ENCODE measurements at regions not wholly inside any gene's neighbourhood (a gene's known extent, or its start where the extent isn't known, plus 50 kb on each side); places are given as distances from the start of the nearest gene placed in this dataset.

GRCh38 chr11:70826541-70827335, 425.6 kb downstream of the SHANK2 start:
- WGBS (ENCODE audit: low lambda C conversion rate, missing lambda C conversion rate): 56% methylated on average over 35 of the region's 35 CpGs
- peaks cover 14% of the 10 kb centered on the region for H3K4me1 ChIP-seq (ENCODE audit: insufficient read depth)
- H3K27ac ChIP-seq: no peak overlapping the region
- DNase-seq (ENCODE audit: low spot score): peak; percentile 21
- no peak for TF ChIP-seq CTCF (IDR thresholded peaks at IDR 0.05; ENCODE audit: poor library complexity)
- no peak for TF ChIP-seq EZH2phosphoT487 (IDR thresholded peaks at IDR 0.05; ENCODE audit: low read depth, severe bottlenecking, unreplicated experiment)
- no peak for TF ChIP-seq EZH2 (IDR thresholded peaks at IDR 0.05; ENCODE audit: borderline replicate concordance)
- no peak overlapping the region for H2AFZ ChIP-seq
- no peak overlapping the region for H3K4me3 ChIP-seq
- H3K9me3 ChIP-seq (ENCODE audit: low read depth): no peaks in the 10 kb centered on the region
- H3K36me3 ChIP-seq (replicated peaks; ENCODE audit: insufficient read depth, low read depth): no peaks in the 10 kb centered on the region
- H4K20me1 ChIP-seq (ENCODE audit: insufficient read depth, poor library complexity, severe bottlenecking): no peaks in the 10 kb centered on the region
- no peaks in the 10 kb centered on the region for H3K9me2 ChIP-seq (replicated peaks; ENCODE audit: insufficient read depth)
- H3K79me2 ChIP-seq: no peaks in the 10 kb centered on the region
- peak overlapping the region; percentile 56 for H3K4me2 ChIP-seq
- H3K27me3 ChIP-seq: no peaks in the 10 kb centered on the region

- no peaks in the 10 kb centered on the region for H3K9me2 ChIP-seq (replicated peaks; ENCODE audit: insufficient read depth)
- no peak overlapping the region for H3K4me2 ChIP-seq
- WGBS (ENCODE audit: low lambda C conversion rate, missing lambda C conversion rate): 95% methylated on average over 20 of the region's 20 CpGs
These were observed 423.7 kb downstream of the SHANK2 start for GRCh38 chr11:70828593-70829082.

GRCh38 chr11:70829134-70829885, 423.1 kb downstream of the SHANK2 start:
- 88% methylated on average over 16 of the region's 18 CpGs for WGBS (ENCODE audit: low lambda C conversion rate, missing lambda C conversion rate)
- no peak overlapping the region for H2AFZ ChIP-seq

More at GRCh38 chr11:70828593-70829082, 423.7 kb downstream of the SHANK2 start:
- TF ChIP-seq EZH2 (IDR thresholded peaks at IDR 0.05; ENCODE audit: borderline replicate concordance) (no peak), CTCF (IDR thresholded peaks at IDR 0.05; ENCODE audit: poor library complexity) (no peak), EZH2phosphoT487 (IDR thresholded peaks at IDR 0.05; ENCODE audit: low read depth, severe bottlenecking, unreplicated experiment) (no peak)
- no peak overlapping the region for H2AFZ ChIP-seq
- H4K20me1 ChIP-seq (ENCODE audit: insufficient read depth, poor library complexity, severe bottlenecking): no peaks in the 10 kb centered on the region
- H3K4me3 ChIP-seq: no peak overlapping the region
- peaks cover 14% of the 10 kb centered on the region for H3K4me1 ChIP-seq (ENCODE audit: insufficient read depth)
- no peaks in the 10 kb centered on the region for H3K9me3 ChIP-seq (ENCODE audit: low read depth)
- no peaks in the 10 kb centered on the region for H3K79me2 ChIP-seq
- H3K27me3 ChIP-seq: no peaks in the 10 kb centered on the region
- no peak for DNase-seq (ENCODE audit: low spot score)
- H3K36me3 ChIP-seq (replicated peaks; ENCODE audit: insufficient read depth, low read depth): no peaks in the 10 kb centered on the region
- H3K27ac ChIP-seq: no peak overlapping the region

More at GRCh38 chr11:70829134-70829885, 423.1 kb downstream of the SHANK2 start:
- no peaks in the 10 kb centered on the region for H4K20me1 ChIP-seq (ENCODE audit: insufficient read depth, poor library complexity, severe bottlenecking)
- no peak overlapping the region for H3K4me3 ChIP-seq
- no peak overlapping the region for H3K27ac ChIP-seq
- H3K36me3 ChIP-seq (replicated peaks; ENCODE audit: insufficient read depth, low read depth): no peaks in the 10 kb centered on the region
- TF ChIP-seq EZH2phosphoT487 (IDR thresholded peaks at IDR 0.05; ENCODE audit: low read depth, severe bottlenecking, unreplicated experiment): no peak
- TF ChIP-seq CTCF (IDR thresholded peaks at IDR 0.05; ENCODE audit: poor library complexity): no peak
- no peak for TF ChIP-seq EZH2 (IDR thresholded peaks at IDR 0.05; ENCODE audit: borderline replicate concordance)
- H3K4me1 ChIP-seq (ENCODE audit: insufficient read depth): peaks cover 12% of the 10 kb centered on the region
- DNase-seq (ENCODE audit: low spot score): no peak
- no peaks in the 10 kb centered on the region for H3K9me3 ChIP-seq (ENCODE audit: low read depth)
- no peaks in the 10 kb centered on the region for H3K79me2 ChIP-seq
- no peaks in the 10 kb centered on the region for H3K9me2 ChIP-seq (replicated peaks; ENCODE audit: insufficient read depth)
- H3K4me2 ChIP-seq: no peak overlapping the region
- no peaks in the 10 kb centered on the region for H3K27me3 ChIP-seq
